ENCODE measurements at regions not wholly inside any gene's neighbourhood (a gene's known extent, or its start where the extent isn't known, plus 50 kb on each side); places are given as distances from the start of the nearest gene placed in this dataset.
A peak's percentile ranks its signal among the peaks of the same experiment; 100 is the strongest.

DNA sequence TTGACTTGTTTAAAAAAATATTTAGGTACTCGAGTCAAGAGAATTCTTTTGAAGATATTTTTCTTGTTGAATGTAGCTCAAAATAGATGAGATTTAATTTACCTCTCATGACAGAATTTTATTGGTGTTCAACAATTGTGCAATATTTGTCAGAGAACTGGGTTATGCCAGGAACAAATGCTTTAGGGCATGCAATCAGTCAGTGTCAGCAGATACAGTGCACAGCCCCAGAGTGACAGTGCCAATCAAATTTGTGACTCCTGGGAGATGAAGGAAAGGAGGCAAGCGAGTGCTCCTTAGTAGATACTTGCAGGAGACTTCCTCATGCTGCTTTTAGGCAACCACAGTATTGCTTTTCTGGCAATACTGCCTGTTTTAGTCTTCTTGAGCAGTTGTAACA, 81.2 kb upstream of the DSEL start:
- peaks cover 10% of the 10 kb centered on the region for H3K9me3 Mint-ChIP-seq
- no peak overlapping the region for H3K4me3 Mint-ChIP-seq
- peaks cover 37% of the 10 kb centered on the region for H3K36me3 Mint-ChIP-seq (ENCODE audit: low read depth)
- TF ChIP-seq CTCF (IDR thresholded peaks at IDR 0.05): no peak
- peaks cover 57% of the 10 kb centered on the region for H3K4me1 Mint-ChIP-seq (ENCODE audit: low read depth)
- no peak overlapping the region for H3K27ac Mint-ChIP-seq
- peaks cover 2% of the 10 kb centered on the region; the same call in 1 of the 2 replicates for H3K27me3 Mint-ChIP-seq (ENCODE audit: insufficient read depth)
- DNase-seq: no peak

DNA sequence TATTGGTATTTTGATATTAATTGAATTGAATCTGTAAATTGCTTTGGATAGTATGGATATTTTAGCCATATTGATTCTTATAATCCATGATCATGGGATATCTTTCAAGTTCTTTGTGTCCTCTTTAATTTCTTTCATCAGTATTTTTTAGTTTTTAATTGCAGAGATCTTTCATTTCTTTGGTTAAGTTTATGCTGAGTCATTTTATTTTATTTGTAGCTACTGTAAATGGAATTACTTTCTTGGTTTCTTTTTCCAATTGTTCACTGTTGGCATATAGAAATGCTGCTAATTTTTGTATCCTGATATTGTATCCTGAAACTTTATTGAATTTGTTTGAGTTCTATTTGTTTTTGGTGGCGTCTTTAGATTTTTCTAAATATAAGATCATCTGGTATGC, 79.5 kb upstream of the DSEL start:
- Mint-ChIP-seq H3K9me3 (peaks cover 10% of the 10 kb centered on the region), H3K36me3 (ENCODE audit: low read depth) (peaks cover 20% of the 10 kb centered on the region), H3K4me3 (no peak overlapping the region), H3K27me3 (ENCODE audit: insufficient read depth) (no peaks in the 10 kb centered on the region), H3K4me1 (ENCODE audit: low read depth) (peaks cover 54% of the 10 kb centered on the region), H3K27ac (no peak overlapping the region)
- DNase-seq: no peak
- no peak for TF ChIP-seq CTCF (IDR thresholded peaks at IDR 0.05)

- H3K27ac Mint-ChIP-seq: no peak overlapping the region; the same call in 1 of the 2 replicates
- peak; percentile 62 for TF ChIP-seq CTCF (IDR thresholded peaks at IDR 0.05)
- H3K4me1 Mint-ChIP-seq (ENCODE audit: low read depth): peaks cover 38% of the 10 kb centered on the region
- no peak overlapping the region for H3K4me3 Mint-ChIP-seq
- peaks cover 10% of the 10 kb centered on the region for H3K9me3 Mint-ChIP-seq
- no peaks in the 10 kb centered on the region for H3K27me3 Mint-ChIP-seq (ENCODE audit: insufficient read depth)
- DNase-seq: peak; percentile 25
- peaks cover 17% of the 10 kb centered on the region for H3K36me3 Mint-ChIP-seq (ENCODE audit: low read depth)
Observed at GRCh38 chr18:67590571-67591141, 74.1 kb upstream of the DSEL start.

DNA sequence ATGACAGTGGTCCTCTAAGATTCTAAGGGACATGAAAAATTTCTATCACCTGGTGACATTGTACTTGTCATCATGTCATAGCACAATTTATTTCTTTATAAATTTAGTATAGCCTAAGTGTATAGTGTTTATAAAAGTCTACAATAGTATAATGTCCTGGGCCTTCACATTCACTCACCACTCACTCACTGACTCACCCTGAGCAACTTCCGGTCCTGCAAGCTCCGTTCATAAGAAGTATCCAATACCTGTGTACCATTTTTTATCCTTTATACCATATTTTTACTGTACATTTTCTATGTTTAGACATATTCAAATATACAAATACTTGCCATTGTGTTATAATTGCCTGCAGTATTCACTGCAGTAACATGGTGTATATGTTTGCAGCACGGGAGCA, 72.8 kb upstream of the DSEL start:
- TF ChIP-seq CTCF (IDR thresholded peaks at IDR 0.05): no peak
- Mint-ChIP-seq H3K36me3 (ENCODE audit: low read depth) (peaks cover 18% of the 10 kb centered on the region), H3K27me3 (ENCODE audit: insufficient read depth) (no peaks in the 10 kb centered on the region), H3K4me3 (no peak overlapping the region), H3K27ac (no peak overlapping the region), H3K9me3 (peaks cover 6% of the 10 kb centered on the region), H3K4me1 (ENCODE audit: low read depth) (peaks cover 42% of the 10 kb centered on the region)
- DNase-seq: no peak

DNA sequence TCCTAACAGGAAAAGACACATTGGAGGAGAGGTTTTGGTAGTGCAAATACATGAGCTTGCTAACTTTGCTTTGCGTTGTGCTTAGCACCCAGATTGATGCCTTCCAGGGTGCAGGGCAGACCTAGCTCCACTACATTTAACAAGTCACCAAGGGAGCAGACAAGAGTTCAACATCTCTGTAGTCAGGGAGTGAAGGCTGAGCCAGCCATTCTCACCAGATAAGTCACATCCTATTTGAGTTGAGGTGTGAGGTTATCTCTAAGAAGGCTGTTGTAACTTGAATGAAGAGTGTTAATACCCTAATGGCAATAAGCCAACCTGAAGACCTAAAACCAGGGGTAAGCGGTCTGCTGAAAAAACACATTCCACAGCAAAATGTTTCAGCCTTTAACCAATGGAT, 69.6 kb upstream of the DSEL start:
- H3K36me3 Mint-ChIP-seq (ENCODE audit: low read depth): peaks cover 26% of the 10 kb centered on the region
- peaks cover 64% of the 10 kb centered on the region for H3K4me1 Mint-ChIP-seq (ENCODE audit: low read depth)
- no peak for TF ChIP-seq CTCF (IDR thresholded peaks at IDR 0.05)
- H3K4me3 Mint-ChIP-seq: no peak overlapping the region
- H3K27ac Mint-ChIP-seq: no peak overlapping the region
- H3K27me3 Mint-ChIP-seq (ENCODE audit: insufficient read depth): no peaks in the 10 kb centered on the region; the same call in 1 of the 2 replicates
- no peak for DNase-seq
- H3K9me3 Mint-ChIP-seq: peaks cover 13% of the 10 kb centered on the region

Data from HFFc6 (cell line).